GM18861 (cell line): ENCODE measurements at regions not wholly inside any gene's neighbourhood (a gene's known extent, or its start where the extent isn't known, plus 50 kb on each side); places are given as distances from the start of the nearest gene placed in this dataset.
A peak's percentile ranks its signal among the peaks of the same experiment; 100 is the strongest.

Experiments
- ATAC-seq: cut with Tn5 transposase; IDR thresholded peaks from one replicate; pipeline ENCODE4 v1.9.1; 2021; ENCODE audit not compliant: unreplicated experiment

DNA sequence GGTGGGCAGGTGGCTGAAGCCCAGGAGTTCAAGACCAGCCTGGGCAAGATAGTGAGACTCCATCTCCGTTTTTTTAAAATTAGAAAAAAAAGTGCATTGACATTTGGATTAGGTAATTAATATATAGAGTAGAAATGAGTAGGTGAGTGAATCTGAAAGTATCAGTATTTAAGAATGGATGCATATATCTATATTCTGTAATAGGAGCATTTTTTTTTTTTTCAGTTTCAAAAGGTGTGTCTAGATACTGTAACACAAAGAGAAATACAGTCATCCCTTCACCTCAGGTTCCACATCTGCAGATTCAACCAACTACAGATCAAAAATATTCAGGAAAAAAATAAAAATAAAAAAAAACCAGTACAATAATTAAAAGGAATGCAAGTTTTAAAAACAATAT, 50.8 kb downstream of the RBM27 start:
- ATAC-seq = no peak

GRCh38 chr5:146273109-146273508, 65.5 kb upstream of the POU4F3 start:
- ATAC-seq = peak; percentile 91

- ATAC-seq = no peak
These were observed 55.3 kb upstream of the POU4F3 start for GRCh38 chr5:146283344-146283761.

DNA sequence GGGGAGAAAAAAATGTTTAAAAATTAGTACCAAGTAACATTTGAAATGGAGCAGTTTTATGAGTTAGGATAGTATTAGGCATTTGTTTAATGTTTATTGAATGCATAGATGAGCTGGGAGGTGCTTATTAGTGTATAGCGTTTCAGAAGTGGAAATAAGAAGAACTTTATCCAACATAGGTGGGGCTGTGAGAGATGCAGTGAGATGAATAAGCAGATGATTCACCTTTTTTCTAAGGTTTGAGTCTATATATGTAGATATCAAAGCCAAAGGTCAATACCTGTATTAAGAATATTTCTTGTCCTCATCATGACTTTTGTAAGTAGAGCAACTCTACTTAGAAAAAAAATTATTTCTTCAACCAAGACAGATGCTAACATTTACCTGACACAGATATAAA, 54.6 kb upstream of the POU4F3 start:
- no peak for ATAC-seq
